ENCODE measurements at regions not wholly inside any gene's neighbourhood (a gene's known extent, or its start where the extent isn't known, plus 50 kb on each side); places are given as distances from the start of the nearest gene placed in this dataset.

DNA sequence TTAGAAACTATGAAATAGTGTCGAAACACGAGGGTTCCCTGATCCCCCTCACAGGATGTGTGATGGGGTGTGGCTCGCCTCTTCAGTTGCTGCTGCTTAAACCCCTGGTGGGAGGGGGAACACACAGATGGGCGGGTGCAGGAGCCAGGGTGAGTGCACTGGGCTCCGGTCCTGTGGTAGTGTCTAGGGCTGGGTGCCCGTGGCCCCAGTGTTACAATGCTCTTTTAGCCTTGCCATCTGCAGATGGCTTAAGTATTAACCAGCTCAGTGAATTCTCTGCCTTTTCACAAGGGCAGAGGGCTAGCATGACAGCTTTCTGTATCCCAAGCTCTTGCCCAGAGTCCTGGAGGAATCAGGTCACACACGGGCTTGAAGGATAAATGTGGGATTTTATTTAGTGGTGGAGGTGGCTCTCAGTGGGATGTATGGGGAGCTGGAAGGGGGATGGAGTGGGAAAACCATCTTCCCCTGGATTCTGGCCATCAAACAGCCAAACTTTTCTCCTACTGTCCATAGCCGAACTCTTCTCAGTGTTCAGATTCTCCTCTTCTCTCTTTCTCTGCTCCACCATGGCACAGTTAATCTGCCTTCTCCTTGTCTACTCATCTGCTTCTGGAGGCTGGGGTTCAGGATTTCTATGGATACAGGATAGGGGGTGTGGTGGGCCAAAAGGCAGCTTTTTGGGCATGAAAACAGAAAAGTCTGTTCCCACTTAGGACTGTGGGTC, 659.0 kb downstream of the EPM2A start:
- H3K27me3 ChIP-seq = no peaks in the 10 kb centered on the region
- WGBS, 2 donors = 74 to 75% methylated on average over 8 of the region's 8 CpGs
- no peaks in the 10 kb centered on the region for H3K4me1 ChIP-seq
- H3K27ac ChIP-seq = no peak overlapping the region
- TF ChIP-seq, protein P1, sequence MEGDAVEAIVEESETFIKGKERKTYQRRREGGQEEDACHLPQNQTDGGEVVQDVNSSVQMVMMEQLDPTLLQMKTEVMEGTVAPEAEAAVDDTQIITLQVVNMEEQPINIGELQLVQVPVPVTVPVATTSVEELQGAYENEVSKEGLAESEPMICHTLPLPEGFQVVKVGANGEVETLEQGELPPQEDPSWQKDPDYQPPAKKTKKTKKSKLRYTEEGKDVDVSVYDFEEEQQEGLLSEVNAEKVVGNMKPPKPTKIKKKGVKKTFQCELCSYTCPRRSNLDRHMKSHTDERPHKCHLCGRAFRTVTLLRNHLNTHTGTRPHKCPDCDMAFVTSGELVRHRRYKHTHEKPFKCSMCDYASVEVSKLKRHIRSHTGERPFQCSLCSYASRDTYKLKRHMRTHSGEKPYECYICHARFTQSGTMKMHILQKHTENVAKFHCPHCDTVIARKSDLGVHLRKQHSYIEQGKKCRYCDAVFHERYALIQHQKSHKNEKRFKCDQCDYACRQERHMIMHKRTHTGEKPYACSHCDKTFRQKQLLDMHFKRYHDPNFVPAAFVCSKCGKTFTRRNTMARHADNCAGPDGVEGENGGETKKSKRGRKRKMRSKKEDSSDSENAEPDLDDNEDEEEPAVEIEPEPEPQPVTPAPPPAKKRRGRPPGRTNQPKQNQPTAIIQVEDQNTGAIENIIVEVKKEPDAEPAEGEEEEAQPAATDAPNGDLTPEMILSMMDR (IDR thresholded peaks at IDR 0.05) = no peak
- TF ChIP-seq POLR2A (IDR thresholded peaks at IDR 0.05) = no peak
- DNase-seq (no peak), ATAC-seq (no peak)
- no peak overlapping the region for H3K4me3 ChIP-seq
- no peaks in the 10 kb centered on the region for H3K9me3 ChIP-seq
- H3K36me3 ChIP-seq (replicated peaks in 1 of 2; ENCODE audit: insufficient read depth in 1 of 2, low read depth in 2 of 2) = no peaks in the 10 kb centered on the region
- intact Hi-C loops (cut with DNase I) = no loop called here

DNA sequence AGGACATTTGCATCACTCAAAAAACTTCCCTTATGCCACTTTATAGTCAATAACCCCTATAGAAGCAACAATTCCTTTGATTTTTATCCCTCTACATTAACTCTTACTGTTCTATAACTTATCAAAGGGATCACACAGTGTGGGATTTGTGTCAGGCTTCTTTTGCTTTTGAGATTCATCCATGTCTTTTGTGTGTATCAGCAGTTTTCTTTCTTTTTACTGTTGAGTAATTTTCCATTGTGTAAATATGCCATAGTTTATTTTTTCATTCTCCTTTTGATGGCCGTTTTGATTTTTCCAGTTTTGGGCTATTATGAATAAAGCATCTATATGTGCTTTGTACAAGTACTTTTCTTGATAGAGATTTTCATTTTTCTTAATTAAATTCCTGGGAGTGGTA, 657.9 kb downstream of the EPM2A start:
- intact Hi-C loops (cut with DNase I) = no loop called here
- no peaks in the 10 kb centered on the region for H3K4me1 ChIP-seq
- ATAC-seq (no peak), DNase-seq (no peak)
- no peak overlapping the region for H3K4me3 ChIP-seq
- H3K9me3 ChIP-seq = no peaks in the 10 kb centered on the region
- H3K27me3 ChIP-seq = no peaks in the 10 kb centered on the region
- WGBS, 2 donors = 72 to 80% methylated on average over 1 of the region's 1 CpG
- no peaks in the 10 kb centered on the region for H3K36me3 ChIP-seq (replicated peaks in 1 of 2; ENCODE audit: insufficient read depth in 1 of 2, low read depth in 2 of 2)
- TF ChIP-seq, protein P1 (IDR thresholded peaks at IDR 0.05) = no peak
- TF ChIP-seq POLR2A (IDR thresholded peaks at IDR 0.05) = no peak
- no peak overlapping the region for H3K27ac ChIP-seq

- ATAC-seq (no peak), DNase-seq (no peak)
- no peaks in the 10 kb centered on the region for H3K27me3 ChIP-seq
- no peaks in the 10 kb centered on the region for H3K9me3 ChIP-seq
- no peak overlapping the region for H3K4me3 ChIP-seq
- TF ChIP-seq, protein P1 (IDR thresholded peaks at IDR 0.05) = no peak
- no peak for TF ChIP-seq POLR2A (IDR thresholded peaks at IDR 0.05)
- 70 to 71% methylated on average over 2 of the region's 2 CpGs for WGBS, 2 donors
- intact Hi-C loops (cut with DNase I) = no loop called here
- no peak overlapping the region for H3K27ac ChIP-seq
- H3K4me1 ChIP-seq = no peaks in the 10 kb centered on the region
- H3K36me3 ChIP-seq (replicated peaks in 1 of 2; ENCODE audit: insufficient read depth in 1 of 2, low read depth in 2 of 2) = no peaks in the 10 kb centered on the region
These were observed 654.7 kb downstream of the EPM2A start for GRCh38 chr6:145080651-145081050.

DNA sequence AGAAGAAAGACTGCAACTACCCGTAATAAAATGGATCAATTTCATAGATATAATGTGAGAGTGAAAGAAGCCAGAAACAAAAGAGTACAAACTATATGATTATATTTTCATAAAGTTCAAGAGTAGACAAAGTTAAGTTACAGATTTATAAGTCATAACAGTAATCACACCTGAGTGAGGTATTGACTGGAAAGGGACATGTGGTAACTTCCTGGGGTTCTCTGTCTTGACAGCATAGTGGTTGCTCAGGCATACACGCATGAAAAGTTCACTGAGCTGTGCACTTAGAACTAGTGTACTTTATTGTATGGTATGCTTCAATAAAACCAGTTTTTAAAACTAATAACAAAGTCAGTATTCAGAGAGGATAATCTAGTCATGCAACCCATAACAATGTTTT, 653.6 kb downstream of the EPM2A start:
- DNase-seq = no peak
- Histone ChIP-seq H3K27ac (no peak overlapping the region), H3K36me3 (replicated peaks in 1 of 2; ENCODE audit: insufficient read depth in 1 of 2, low read depth in 2 of 2) (no peaks in the 10 kb centered on the region), H3K4me3 (no peak overlapping the region), H3K27me3 (no peaks in the 10 kb centered on the region), H3K9me3 (no peaks in the 10 kb centered on the region), H3K4me1 (no peaks in the 10 kb centered on the region)
- intact Hi-C loops (cut with DNase I) = no loop called here
- WGBS, 2 donors = 71 to 83% methylated on average over 2 of the region's 2 CpGs
- no peak for TF ChIP-seq POLR2A (IDR thresholded peaks at IDR 0.05)
- TF ChIP-seq, protein P1 (IDR thresholded peaks at IDR 0.05) = no peak
- no peak for ATAC-seq

DNA sequence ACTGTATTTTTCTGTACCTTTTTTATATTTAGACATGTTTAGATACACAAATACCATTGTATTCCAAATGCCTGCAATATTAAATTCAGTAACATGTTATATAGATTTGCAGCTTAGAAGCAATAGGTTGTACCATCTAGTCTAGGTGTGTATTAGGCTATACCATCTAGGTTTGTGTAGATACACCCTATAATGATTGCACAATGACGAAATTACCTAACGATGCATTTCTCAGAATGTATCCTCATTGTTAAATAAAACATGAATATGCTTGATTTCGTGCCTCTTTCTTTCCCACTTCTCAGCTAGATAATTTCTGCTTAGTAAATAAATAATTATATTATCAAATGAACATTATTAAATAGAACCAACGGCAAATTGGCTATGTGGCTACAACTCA, 653.0 kb downstream of the EPM2A start:
- no peaks in the 10 kb centered on the region for H3K4me1 ChIP-seq
- no peak for ATAC-seq
- H3K4me3 ChIP-seq = no peak overlapping the region
- WGBS, 2 donors = 85 to 91% methylated on average over 4 of the region's 4 CpGs
- no peak for DNase-seq
- no peak for TF ChIP-seq POLR2A (IDR thresholded peaks at IDR 0.05)
- TF ChIP-seq, protein P1 (IDR thresholded peaks at IDR 0.05) = no peak
- intact Hi-C loops (cut with DNase I) = no loop called here
- no peak overlapping the region for H3K27ac ChIP-seq
- H3K9me3 ChIP-seq = no peaks in the 10 kb centered on the region
- H3K27me3 ChIP-seq = no peaks in the 10 kb centered on the region
- H3K36me3 ChIP-seq (replicated peaks in 1 of 2; ENCODE audit: insufficient read depth in 1 of 2, low read depth in 2 of 2) = no peaks in the 10 kb centered on the region
